GM12878 (cell line): ENCODE measurements at regions not wholly inside any gene's neighbourhood (a gene's known extent, or its start where the extent isn't known, plus 50 kb on each side); places are given as distances from the start of the nearest gene placed in this dataset.

Experiments used
- ATAC-seq: fragments of 200-7000 bp; cut with Tn5 transposase; 3 replicates; pipeline ENCODE4 v1.9.1; 2020; ENCODE audit warnings: mild to moderate bottlenecking, moderate library complexity
- BruUV-seq: library from RNA; stranded (reverse); fragments of 400-500 nt; replicated peaks from 2 replicates; lab custom pipeline; 2021; lab: Mats Ljungman, UMichigan
- CTCF ChIA-PET: fragments of 300-600 bp; sonication (Branson Sonifier 250); formaldehyde crosslinking; extraction: SDS; loops from one replicate; lab custom pipeline; 2021; ENCODE audit warnings: inconsistent platforms; lab: Yijun Ruan, JAX
- POLR2A ChIA-PET: fragments of 350-600 bp; formaldehyde crosslinking; extraction: SDS; loops from one replicate; lab custom pipeline; 2021; ENCODE audit warnings: inconsistent platforms; lab: Charles Lee
- RAD21 ChIA-PET: fragments of 300-600 bp; sonication (Branson Sonifier 250); formaldehyde crosslinking; loops from one replicate; lab custom pipeline; 2023; ENCODE audit warnings: antibody characterized with exemption; ENCODE audit not compliant: unreplicated experiment; lab: Charles Lee
- SMC1A ChIA-PET: fragments of 300-600 bp; sonication (Branson Sonifier 250); formaldehyde crosslinking; loops from one replicate; lab custom pipeline; 2023; ENCODE audit not compliant: unreplicated experiment, uncharacterized antibody; lab: Charles Lee
- DNase-seq: peaks from one replicate; pipeline ENCODE4 v3.0.0-alpha.2; 2011; ENCODE audit warnings: low read depth, low spot score
- FAIRE-seq: peaks from 3 replicates; lab custom pipeline; 2011; peaks lifted over from hg19 to GRCh38; lab: Jason Lieb, UNC
- H2AFZ ChIP-seq: 2 replicates; pipeline ENCODE4 v1.6.0; 2011; ENCODE audit warnings: low read depth, low read length, control low read depth; ENCODE audit not compliant: control insufficient read depth
- H3K27ac ChIP-seq: 2 replicates; pipeline ENCODE4 v1.5.1; 2011; ENCODE audit warnings: control low read depth; ENCODE audit not compliant: control insufficient read depth, insufficient read depth
- H3K27me3 ChIP-seq, 2 experiments: replicated peaks in 1 of 2; 2 replicates each; pipeline versions ENCODE4 v1.6.0 to v1.6.1; 2011; ENCODE audit warnings: low read length in 1 of 2; ENCODE audit not compliant: control insufficient read depth in 2 of 2, insufficient read depth in 2 of 2
- H3K36me3 ChIP-seq, 2 experiments: 2 replicates each; pipeline ENCODE4 v1.5.1; 2011; ENCODE audit warnings: low read length in 1 of 2; ENCODE audit not compliant: control insufficient read depth in 2 of 2, insufficient read depth in 2 of 2
- H3K4me1 ChIP-seq: 2 replicates; pipeline ENCODE4 v1.6.1; 2011; ENCODE audit warnings: mild to moderate bottlenecking, low read length, moderate library complexity, mixed read lengths; ENCODE audit not compliant: control insufficient read depth, insufficient read depth
- H3K4me2 ChIP-seq: 2 replicates; pipeline ENCODE4 v1.6.0; 2011; ENCODE audit warnings: control low read depth; ENCODE audit not compliant: control insufficient read depth, insufficient read depth
- H3K4me3 ChIP-seq: fragments of 200-600 bp; sonication (generic); 2 replicates; pipeline ENCODE4 v1.5.1; 2016
- H3K79me2 ChIP-seq: 2 replicates; pipeline ENCODE4 v1.6.0; 2011; ENCODE audit warnings: low read length; ENCODE audit not compliant: control insufficient read depth, insufficient read depth
- H3K9ac ChIP-seq: 2 replicates; pipeline ENCODE4 v1.8.0; 2011; ENCODE audit warnings: low read length, control low read depth, mixed read lengths; ENCODE audit not compliant: control insufficient read depth, insufficient read depth
- H3K9me3 ChIP-seq: replicated peaks from 3 replicates; pipeline ENCODE4 v1.5.1; 2011; ENCODE audit warnings: mild to moderate bottlenecking, low read length; ENCODE audit not compliant: control insufficient read depth, insufficient read depth
- H4K20me1 ChIP-seq: 2 replicates; pipeline ENCODE4 v1.6.0; 2011; ENCODE audit not compliant: control insufficient read depth, insufficient read depth
- BMI1 ChIP-seq: fragments of 450-650 bp; IDR thresholded peaks from 2 replicates; pipeline ENCODE4 v1.6.1; 2016; ENCODE audit warnings: mild to moderate bottlenecking, moderate library complexity, borderline replicate concordance
- FOXM1 ChIP-seq: IDR thresholded peaks from 2 replicates; pipeline ENCODE4 v1.6.1; 2012; ENCODE audit warnings: low read depth, mild to moderate bottlenecking, inconsistent platforms, low read length, moderate library complexity
- LARP7 ChIP-seq: fragments of 450-650 bp; IDR thresholded peaks from 2 replicates; pipeline ENCODE4 v1.6.1; 2017; ENCODE audit warnings: mild to moderate bottlenecking
- NFXL1 ChIP-seq: fragments of 450-650 bp; IDR thresholded peaks from 2 replicates; pipeline ENCODE4 v1.6.1; 2017; ENCODE audit warnings: antibody characterized with exemption, mild to moderate bottlenecking, borderline replicate concordance
- POLR2AphosphoS2 ChIP-seq: IDR thresholded peaks from 2 replicates; pipeline ENCODE4 v1.6.1; 2011; ENCODE audit warnings: low read depth, mild to moderate bottlenecking, low read length, improper control_type of control experiment, moderate library complexity
- RB1 ChIP-seq: fragments of 450-650 bp; formaldehyde crosslinking; IDR thresholded peaks from 2 replicates; pipeline ENCODE4 v1.6.1; 2017; ENCODE audit warnings: mild to moderate bottlenecking, borderline replicate concordance
- ZBTB40 ChIP-seq: fragments of 450-650 bp; IDR thresholded peaks from 2 replicates; pipeline ENCODE4 v1.6.1; 2016; ENCODE audit warnings: mild to moderate bottlenecking, moderate library complexity, borderline replicate concordance
- ZNF592 ChIP-seq: fragments of 450-650 bp; IDR thresholded peaks from 2 replicates; pipeline ENCODE4 v1.6.1; 2017; ENCODE audit warnings: mild to moderate bottlenecking, moderate library complexity
- ZSCAN29 ChIP-seq: fragments of 450-650 bp; IDR thresholded peaks from 2 replicates; pipeline ENCODE4 v1.6.1; 2017; ENCODE audit warnings: mild to moderate bottlenecking, moderate library complexity
- WGBS: methylation state at CpG from one replicate; pipeline ENCODE4 v1.1.6; 2016; ENCODE audit warnings: low lambda C conversion rate; ENCODE audit not compliant: insufficient replicate concordance, insufficient coverage; ENCODE audit errors: missing lambda C conversion rate; 5-methylcytosine and 5-hydroxymethylcytosine counted together
- in situ Hi-C: fragments of 300-500 bp; cut with MboI; formaldehyde crosslinking; loops from 9 replicates; pipeline ENCODE4 v1.14.3; 2018; ENCODE audit warnings: mixed read lengths
- intact Hi-C: fragments of 100-400 bp; cut with micrococcal nuclease; formaldehyde crosslinking; loops from one replicate; pipeline ENCODE4 v1.14.2; 2022; ENCODE audit not compliant: unreplicated experiment
- TF ChIP-seq, protein P1 (sequence below): IDR thresholded peaks from 2 replicates; pipeline ENCODE4 v1.6.1; 2011; ENCODE audit warnings: low read depth, low read length, improper control_type of control experiment, borderline replicate concordance

DNA sequence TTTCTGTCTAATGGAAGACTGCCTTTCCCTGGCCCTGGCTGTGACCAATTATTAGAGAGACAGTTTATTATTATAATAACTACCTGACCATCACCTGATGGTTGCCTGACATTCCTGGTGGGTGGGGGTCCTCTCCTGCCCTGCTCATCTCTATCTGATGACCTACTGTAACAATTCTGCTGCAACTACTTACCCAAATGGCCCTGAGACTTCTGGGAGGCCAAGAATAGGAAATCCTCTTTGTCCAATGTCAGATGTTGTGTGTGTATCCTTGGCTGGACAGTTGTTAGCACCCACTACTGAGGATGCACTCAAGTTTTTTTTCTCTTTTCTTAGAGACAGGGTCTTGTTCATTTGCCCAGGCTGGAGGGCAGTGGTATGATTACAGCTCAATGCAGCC is 110.3 kb downstream of the DDX1 start (continued):
- TF ChIP-seq ZNF592, result no peak

- Histone ChIP-seq H3K27ac (no peak overlapping the region), H3K4me1 (no peaks in the 10 kb centered on the region), H3K27me3 (no peaks in the 10 kb centered on the region; a peak in 1 of 4 replicates), H3K4me2 (no peak overlapping the region), H3K4me3 (no peak overlapping the region), H3K36me3 (no peaks in the 10 kb centered on the region), H3K9me3 (no peaks in the 10 kb centered on the region), H2AFZ (no peak overlapping the region), H3K9ac (no peak overlapping the region), H3K79me2 (no peaks in the 10 kb centered on the region), H4K20me1 (no peaks in the 10 kb centered on the region)
- ChIA-PET POLR2A (no interaction called here), CTCF (no interaction called here), SMC1A (no interaction called here), RAD21 (no interaction called here)
- WGBS, result 33% methylated on average over 4 of the region's 4 CpGs
- ATAC-seq, result no peak
- intact Hi-C loops (no loop called here), in situ Hi-C loops (no loop called here)
- TF ChIP-seq ZSCAN29 (no peak), FOXM1 (no peak), RB1 (no peak), ZBTB40 (no peak), BMI1 (no peak), POLR2AphosphoS2 (no peak), LARP7 (no peak), NFXL1 (no peak)
- TF ChIP-seq, protein P1, sequence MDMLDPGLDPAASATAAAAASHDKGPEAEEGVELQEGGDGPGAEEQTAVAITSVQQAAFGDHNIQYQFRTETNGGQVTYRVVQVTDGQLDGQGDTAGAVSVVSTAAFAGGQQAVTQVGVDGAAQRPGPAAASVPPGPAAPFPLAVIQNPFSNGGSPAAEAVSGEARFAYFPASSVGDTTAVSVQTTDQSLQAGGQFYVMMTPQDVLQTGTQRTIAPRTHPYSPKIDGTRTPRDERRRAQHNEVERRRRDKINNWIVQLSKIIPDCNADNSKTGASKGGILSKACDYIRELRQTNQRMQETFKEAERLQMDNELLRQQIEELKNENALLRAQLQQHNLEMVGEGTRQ, result no peak
- FAIRE-seq, result no peak
- no peak for DNase-seq
- no TSS peak for BruUV-seq
Observed at GRCh38 chr2:15702452-15702851, 110.8 kb downstream of the DDX1 start.
